ENCODE measurements at regions not wholly inside any gene's neighbourhood (a gene's known extent, or its start where the extent isn't known, plus 50 kb on each side); places are given as distances from the start of the nearest gene placed in this dataset.

DNA sequence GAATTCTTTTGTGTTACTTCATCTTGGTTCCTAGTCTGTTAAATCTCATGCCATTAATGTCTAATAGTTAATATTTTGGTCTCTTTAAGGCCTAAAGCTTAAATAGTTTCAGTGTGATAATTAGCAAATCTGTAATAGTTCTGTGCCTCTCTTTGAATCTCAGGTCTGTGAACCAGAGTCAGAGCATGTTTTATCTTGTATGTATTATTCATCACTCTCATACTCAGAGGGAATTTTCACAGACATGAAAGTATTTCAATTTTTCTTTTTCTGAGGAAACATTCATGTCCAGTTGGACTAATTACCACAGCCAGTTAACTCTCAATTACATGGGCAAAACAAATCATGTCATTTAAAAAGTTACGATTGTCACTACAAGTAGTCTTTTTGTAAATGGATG lies 931.9 kb upstream of the SLC39A10 start:
- TF ChIP-seq, protein P1, sequence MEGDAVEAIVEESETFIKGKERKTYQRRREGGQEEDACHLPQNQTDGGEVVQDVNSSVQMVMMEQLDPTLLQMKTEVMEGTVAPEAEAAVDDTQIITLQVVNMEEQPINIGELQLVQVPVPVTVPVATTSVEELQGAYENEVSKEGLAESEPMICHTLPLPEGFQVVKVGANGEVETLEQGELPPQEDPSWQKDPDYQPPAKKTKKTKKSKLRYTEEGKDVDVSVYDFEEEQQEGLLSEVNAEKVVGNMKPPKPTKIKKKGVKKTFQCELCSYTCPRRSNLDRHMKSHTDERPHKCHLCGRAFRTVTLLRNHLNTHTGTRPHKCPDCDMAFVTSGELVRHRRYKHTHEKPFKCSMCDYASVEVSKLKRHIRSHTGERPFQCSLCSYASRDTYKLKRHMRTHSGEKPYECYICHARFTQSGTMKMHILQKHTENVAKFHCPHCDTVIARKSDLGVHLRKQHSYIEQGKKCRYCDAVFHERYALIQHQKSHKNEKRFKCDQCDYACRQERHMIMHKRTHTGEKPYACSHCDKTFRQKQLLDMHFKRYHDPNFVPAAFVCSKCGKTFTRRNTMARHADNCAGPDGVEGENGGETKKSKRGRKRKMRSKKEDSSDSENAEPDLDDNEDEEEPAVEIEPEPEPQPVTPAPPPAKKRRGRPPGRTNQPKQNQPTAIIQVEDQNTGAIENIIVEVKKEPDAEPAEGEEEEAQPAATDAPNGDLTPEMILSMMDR (IDR thresholded peaks at IDR 0.05): no peak
- TF ChIP-seq POLR2A (IDR thresholded peaks at IDR 0.05): no peak

Measured in lower leg skin (tissue), 3 donors.